ENCODE measurements at regions not wholly inside any gene's neighbourhood (a gene's known extent, or its start where the extent isn't known, plus 50 kb on each side); places are given as distances from the start of the nearest gene placed in this dataset.

GRCh38 chr18:27696148-27696547 lies 480.8 kb downstream of the CDH2 start:
- no peak for DNase-seq (ENCODE audit: low read depth, low spot score)

- DNase-seq (ENCODE audit: low read depth, low spot score), result no peak
These were observed 481.4 kb downstream of the CDH2 start for GRCh38 chr18:27695503-27695902.

- no peak for DNase-seq (ENCODE audit: low read depth, low spot score)
These were observed 481.9 kb downstream of the CDH2 start for GRCh38 chr18:27695052-27695451.

GRCh38 chr18:27688581-27688980 lies 488.3 kb downstream of the CDH2 start:
- DNase-seq (ENCODE audit: low read depth, low spot score), result no peak

GRCh38 chr18:27687351-27687979 lies 489.5 kb downstream of the CDH2 start:
- no peak for DNase-seq (ENCODE audit: low read depth, low spot score)

GRCh38 chr18:27685807-27686412 lies 491.0 kb downstream of the CDH2 start:
- no peak for DNase-seq (ENCODE audit: low read depth, low spot score)

- DNase-seq (ENCODE audit: low read depth, low spot score), result no peak
These were observed 491.8 kb downstream of the CDH2 start for GRCh38 chr18:27685091-27685490.

- DNase-seq (ENCODE audit: low read depth, low spot score), result no peak
These were observed 489.3 kb upstream of the CHST9 start for GRCh38 chr18:27674411-27674810.

GRCh38 chr18:27673861-27674260 lies 488.8 kb upstream of the CHST9 start:
- DNase-seq (ENCODE audit: low read depth, low spot score), result no peak

GRCh38 chr18:27668158-27668557 lies 483.1 kb upstream of the CHST9 start:
- no peak for DNase-seq (ENCODE audit: low read depth, low spot score)

- DNase-seq (ENCODE audit: low read depth, low spot score), result no peak
These were observed 482.0 kb upstream of the CHST9 start for GRCh38 chr18:27667064-27667463.

GRCh38 chr18:27666016-27666415 lies 480.9 kb upstream of the CHST9 start:
- DNase-seq (ENCODE audit: low read depth, low spot score), result no peak

- no peak for DNase-seq (ENCODE audit: low read depth, low spot score)
These were observed 480.2 kb upstream of the CHST9 start for GRCh38 chr18:27665264-27665799.

- no peak for DNase-seq (ENCODE audit: low read depth, low spot score)
These were observed 477.8 kb upstream of the CHST9 start for GRCh38 chr18:27662949-27663348.

GRCh38 chr18:27662537-27662936 lies 477.4 kb upstream of the CHST9 start:
- DNase-seq (ENCODE audit: low read depth, low spot score), result no peak

GRCh38 chr18:27661320-27662018 lies 476.4 kb upstream of the CHST9 start:
- DNase-seq (ENCODE audit: low read depth, low spot score), result no peak

GRCh38 chr18:27656905-27657304 lies 471.8 kb upstream of the CHST9 start:
- DNase-seq (ENCODE audit: low read depth, low spot score), result no peak

GRCh38 chr18:27656167-27656778 lies 471.2 kb upstream of the CHST9 start:
- no peak for DNase-seq (ENCODE audit: low read depth, low spot score)

- DNase-seq (ENCODE audit: low read depth, low spot score), result no peak
These were observed 468.1 kb upstream of the CHST9 start for GRCh38 chr18:27653247-27653646.

GRCh38 chr18:27652480-27653121 lies 467.5 kb upstream of the CHST9 start:
- no peak for DNase-seq (ENCODE audit: low read depth, low spot score)

- no peak for DNase-seq (ENCODE audit: low read depth, low spot score)
These were observed 464.5 kb upstream of the CHST9 start for GRCh38 chr18:27649621-27650020.

- no peak for DNase-seq (ENCODE audit: low read depth, low spot score)
These were observed 460.8 kb upstream of the CHST9 start for GRCh38 chr18:27645929-27646328.

All from pulmonary artery endothelial cell (primary cell).